PC-9 (cell line): ENCODE measurements at regions not wholly inside any gene's neighbourhood (a gene's known extent, or its start where the extent isn't known, plus 50 kb on each side); places are given as distances from the start of the nearest gene placed in this dataset.
"Not testable (repeated sequence)": the region's sequence is repeated elsewhere in the genome, so short reads cannot be mapped to it uniquely, and the experiment has no call there.

Experiments used
- BruUV-seq: library from RNA; stranded (reverse); fragments of 400-500 nt; replicated peaks from 2 replicates; lab custom pipeline; 2021; lab: Mats Ljungman, UMichigan
- CTCF ChIA-PET: fragments of 300-600 bp; sonication (Branson Sonifier 250); formaldehyde crosslinking; loops from one replicate; lab custom pipeline; 2022; ENCODE audit warnings: antibody characterized with exemption; lab: Charles Lee
- POLR2A ChIA-PET: fragments of 300-600 bp; sonication (Branson Sonifier 250); formaldehyde crosslinking; loops from one replicate; lab custom pipeline; 2022; ENCODE audit warnings: antibody characterized with exemption; ENCODE audit not compliant: unreplicated experiment; lab: Charles Lee
- DNase-seq, 2 experiments: peaks; one replicate each; pipeline versions ENCODE4 v3.0.0 to v3.0.0-alpha.2; 2015 to 2022; ENCODE audit warnings: mixed read lengths in 1 of 2
- H2AFZ ChIP-seq: fragments of 200-600 bp; sonication (generic); 2 replicates; pipeline ENCODE4 v1.8.1; 2017; ENCODE audit warnings: antibody characterized with exemption
- H3F3A ChIP-seq: fragments of 200-600 bp; sonication (generic); 2 replicates; pipeline ENCODE4 v1.8.1; 2017; ENCODE audit warnings: antibody characterized with exemption, mild to moderate bottlenecking, low read depth; ENCODE audit not compliant: insufficient read depth
- H3K27ac ChIP-seq: fragments of 200-600 bp; sonication (generic); 2 replicates; pipeline ENCODE4 v1.6.1; 2016; ENCODE audit warnings: mixed run types
- H3K27me3 ChIP-seq: fragments of 200-600 bp; sonication (generic); 2 replicates; pipeline ENCODE4 v1.6.1; 2016; ENCODE audit warnings: low read depth, mixed run types; ENCODE audit not compliant: insufficient read depth
- H3K36me3 ChIP-seq: fragments of 200-600 bp; sonication (generic); 2 replicates; pipeline ENCODE4 v1.6.1; 2016; ENCODE audit warnings: low read depth, mixed run types
- H3K4me1 ChIP-seq: fragments of 200-600 bp; sonication (generic); replicated peaks from 2 replicates; pipeline ENCODE4 v1.6.1; 2016; ENCODE audit warnings: mixed run types; ENCODE audit not compliant: insufficient read depth
- H3K4me2 ChIP-seq: fragments of 200-600 bp; sonication (generic); 2 replicates; pipeline ENCODE4 v1.6.1; 2017; ENCODE audit warnings: mixed run types
- H3K4me3 ChIP-seq: fragments of 200-600 bp; sonication (generic); 2 replicates; pipeline ENCODE4 v1.6.1; 2016; ENCODE audit warnings: mixed run types
- H3K79me2 ChIP-seq: fragments of 200-600 bp; sonication (generic); 2 replicates; pipeline ENCODE4 v1.6.1; 2017; ENCODE audit warnings: low read depth, mixed run types
- H3K9me2 ChIP-seq: fragments of 200-600 bp; sonication (generic); 2 replicates; pipeline ENCODE4 v1.8.1; 2017; ENCODE audit warnings: mild to moderate bottlenecking; ENCODE audit not compliant: insufficient read depth
- H3K9me3 ChIP-seq: fragments of 200-600 bp; sonication (generic); 2 replicates; pipeline ENCODE4 v1.8.1; 2016; ENCODE audit warnings: low read depth; ENCODE audit not compliant: insufficient read depth
- H4K20me1 ChIP-seq: fragments of 200-600 bp; sonication (generic); 2 replicates; pipeline ENCODE4 v1.8.1; 2017; ENCODE audit not compliant: insufficient read depth
- CTCF ChIP-seq: fragments of 200-600 bp; sonication (generic); conservative IDR thresholded peaks from 2 replicates; pipeline ENCODE4 v1.6.1; 2017; ENCODE audit warnings: mixed run types, antibody characterized with exemption, mild to moderate bottlenecking, moderate library complexity
- EZH2 ChIP-seq: fragments of 200-600 bp; sonication (generic); IDR thresholded peaks from 2 replicates; pipeline ENCODE4 v1.8.0; 2017; ENCODE audit warnings: antibody characterized with exemption, low read depth
- intact Hi-C: fragments of 100-400 bp; cut with micrococcal nuclease; formaldehyde crosslinking; loops from one replicate; pipeline ENCODE4 v1.10.0; 2022; ENCODE audit not compliant: unreplicated experiment

- H3K9me2 ChIP-seq = no peaks in the 10 kb centered on the region
- H3F3A ChIP-seq = peaks cover 9% of the 10 kb centered on the region; the same call in 1 of the 2 replicates
- POLR2A ChIA-PET = no interaction called here
- intact Hi-C loops = no loop called here
- no peak for DNase-seq
- no peak overlapping the region for H3K4me2 ChIP-seq
- H4K20me1 ChIP-seq = no peaks in the 10 kb centered on the region
- BruUV-seq = no TSS peak
- no peak overlapping the region for H2AFZ ChIP-seq
- H3K4me1 ChIP-seq = no peaks in the 10 kb centered on the region
- H3K79me2 ChIP-seq = no peaks in the 10 kb centered on the region
- TF ChIP-seq EZH2 (no peak), CTCF (no peak)
- no peaks in the 10 kb centered on the region for H3K27me3 ChIP-seq
- no peak overlapping the region for H3K27ac ChIP-seq
- H3K36me3 ChIP-seq = no peaks in the 10 kb centered on the region
- CTCF ChIA-PET = no interaction called here
- H3K9me3 ChIP-seq = no peaks in the 10 kb centered on the region
- H3K4me3 ChIP-seq = no peak overlapping the region
Observed at GRCh38 chr15:100772478-100772877, 107.2 kb upstream of the ALDH1A3 start.

- Histone ChIP-seq H4K20me1 (no peaks in the 10 kb centered on the region), H3F3A (peaks cover 9% of the 10 kb centered on the region; the same call in 1 of the 2 replicates), H3K79me2 (no peaks in the 10 kb centered on the region), H3K9me2 (no peaks in the 10 kb centered on the region), H3K27me3 (no peaks in the 10 kb centered on the region), H3K27ac (no peak overlapping the region), H3K4me3 (no peak overlapping the region), H3K36me3 (no peaks in the 10 kb centered on the region), H3K9me3 (no peaks in the 10 kb centered on the region), H3K4me2 (no peak overlapping the region), H3K4me1 (no peaks in the 10 kb centered on the region), H2AFZ (no peak overlapping the region)
- no peak for TF ChIP-seq CTCF
- no peak for TF ChIP-seq EZH2
- intact Hi-C loops = no loop called here
- no TSS peak for BruUV-seq
- ChIA-PET CTCF (no interaction called here), POLR2A (no interaction called here)
- DNase-seq = no peak
Observed at GRCh38 chr15:100772892-100773520, 106.6 kb upstream of the ALDH1A3 start.

- H3K36me3 ChIP-seq, H3K27me3 ChIP-seq, BruUV-seq, H3K79me2 ChIP-seq, H3K4me2 ChIP-seq, H3K4me1 ChIP-seq, POLR2A ChIA-PET, intact Hi-C loops, CTCF ChIA-PET, H3K4me3 ChIP-seq, H3K27ac ChIP-seq, H3K9me3 ChIP-seq, H4K20me1 ChIP-seq, DNase-seq, H3K9me2 ChIP-seq, H2AFZ ChIP-seq: not testable (repeated sequence)
- H3F3A ChIP-seq = peaks cover 13% of the 10 kb centered on the region; the same call in 1 of the 2 replicates
Observed at GRCh38 chr15:100774044-100774443, 105.6 kb upstream of the ALDH1A3 start.
